H1 (cell line): ENCODE measurements at regions not wholly inside any gene's neighbourhood (a gene's known extent, or its start where the extent isn't known, plus 50 kb on each side); places are given as distances from the start of the nearest gene placed in this dataset.

Experiments used
- CTCF ChIA-PET: fragments of 300-600 bp; sonication (Branson Sonifier 250); formaldehyde crosslinking; loops from one replicate; lab custom pipeline; 2021; ENCODE audit not compliant: partially characterized antibody; lab: Charles Lee
- POLR2A ChIA-PET: fragments of 300-600 bp; sonication (Branson Sonifier 250); formaldehyde crosslinking; loops from one replicate; lab custom pipeline; 2021; ENCODE audit warnings: inconsistent platforms; ENCODE audit not compliant: partially characterized antibody; lab: Charles Lee
- DNase-seq, 2 experiments: peaks; one replicate each; pipeline versions ENCODE4 v3.0.0 to v3.0.0-alpha.2; 2010 to 2022; ENCODE audit warnings: low spot score in 2 of 2, low read depth in 1 of 2, mixed read lengths in 1 of 2
- FAIRE-seq: peaks from 2 replicates; lab custom pipeline; 2011; peaks lifted over from hg19 to GRCh38; lab: Jason Lieb, UNC
- H2AFZ ChIP-seq: 2 replicates; pipeline ENCODE4 v1.8.1; 2012; ENCODE audit warnings: low read length, inconsistent platforms
- H2AK5ac ChIP-seq: 2 replicates; pipeline ENCODE4 v1.6.1; 2013; ENCODE audit warnings: low read depth, low read length
- H2BK120ac ChIP-seq: replicated peaks from 2 replicates; pipeline ENCODE3; 2013; ENCODE audit warnings: low read depth, low read length, inconsistent platforms
- H2BK12ac ChIP-seq: 2 replicates; pipeline ENCODE4 v1.6.1; 2013; ENCODE audit warnings: low read depth, low read length
- H2BK15ac ChIP-seq: 2 replicates; pipeline ENCODE4 v1.6.1; 2013; ENCODE audit warnings: low read length
- H2BK20ac ChIP-seq: 2 replicates; pipeline ENCODE4 v1.6.1; 2013; ENCODE audit warnings: low read length
- H2BK5ac ChIP-seq: 2 replicates; pipeline ENCODE4 v1.6.1; 2013; ENCODE audit warnings: low read depth, low read length
- H3K14ac ChIP-seq: 2 replicates; pipeline ENCODE4 v1.6.1; 2013; ENCODE audit warnings: inconsistent platforms; ENCODE audit not compliant: insufficient read length
- H3K18ac ChIP-seq: 2 replicates; pipeline ENCODE4 v1.6.1; 2013; ENCODE audit warnings: low read length; ENCODE audit errors: extremely low read depth
- H3K23ac ChIP-seq: 2 replicates; pipeline ENCODE4 v1.6.1; 2013; ENCODE audit warnings: inconsistent platforms; ENCODE audit not compliant: insufficient read length
- H3K23me2 ChIP-seq: 2 replicates; pipeline ENCODE4 v1.6.1; 2013; ENCODE audit warnings: low read depth, low read length
- H3K27ac ChIP-seq: 2 replicates; pipeline ENCODE4 v1.6.1; 2011; ENCODE audit warnings: low read depth, low read length, inconsistent platforms
- H3K27me3 ChIP-seq, 4 experiments: replicated peaks in 1 of 4; 1 replicate in 1 of 4; 2 replicates in 3 of 4; pipeline versions ENCODE4 v1.6.1 to v1.8.1; 2011 to 2013; ENCODE audit warnings: low read length in 3 of 4, mild to moderate bottlenecking in 3 of 4, inconsistent platforms in 2 of 4, mixed read lengths in 2 of 4, moderate library complexity in 1 of 4; ENCODE audit not compliant: control insufficient read depth in 3 of 4, insufficient read depth in 3 of 4; ENCODE audit errors: extremely low read depth in 1 of 4
- H3K36me3 ChIP-seq, 4 experiments: 2 replicates each; pipeline versions ENCODE4 v1.6.1 to v1.8.1; 2011 to 2013; ENCODE audit warnings: mild to moderate bottlenecking in 4 of 4, low read length in 3 of 4, moderate library complexity in 2 of 4, control low read depth in 1 of 4, inconsistent platforms in 1 of 4; ENCODE audit not compliant: insufficient read depth in 4 of 4, control insufficient read depth in 2 of 4
- H3K4ac ChIP-seq: replicated peaks from 2 replicates; pipeline ENCODE3; 2013; ENCODE audit warnings: low read length, low read depth, mixed read lengths, inconsistent platforms; ENCODE audit not compliant: insufficient read length
- H3K4me1 ChIP-seq, 4 experiments: replicated peaks in 1 of 4; 1 replicate in 1 of 4; 2 replicates in 3 of 4; pipeline versions ENCODE4 v1.6.1 to v1.8.1; 2011 to 2013; ENCODE audit warnings: low read length in 3 of 4, inconsistent platforms in 2 of 4, mixed read lengths in 1 of 4; ENCODE audit not compliant: insufficient read depth in 4 of 4, control insufficient read depth in 3 of 4
- H3K4me2 ChIP-seq, 2 experiments: 2 replicates each; pipeline versions ENCODE4 v1.6.1 to v1.8.1; 2011 to 2013; ENCODE audit warnings: low read depth in 2 of 2, low read length in 2 of 2, control low read depth in 1 of 2, inconsistent platforms in 1 of 2, mild to moderate bottlenecking in 1 of 2; ENCODE audit not compliant: insufficient read depth in 1 of 2
- H3K4me3 ChIP-seq, 4 experiments: fragments of 200-600, 300-600 bp in 1 of 4; sonication (generic), shearing (Covaris generic), sonication (Bioruptor Twin) in 1 of 4; 2 replicates each; pipeline versions ENCODE4 v1.5.1 to v1.8.1; 2011 to 2016; ENCODE audit warnings: low read length in 4 of 4, low read depth in 3 of 4, control low read depth in 2 of 4, inconsistent platforms in 2 of 4, mild to moderate bottlenecking in 2 of 4, mixed read lengths in 1 of 4, moderate library complexity in 1 of 4; ENCODE audit not compliant: insufficient read depth in 2 of 4; ENCODE audit errors: extremely low read depth in 1 of 4
- H3K56ac ChIP-seq: replicated peaks from 2 replicates; pipeline ENCODE3; 2013; ENCODE audit warnings: low read depth, mild to moderate bottlenecking, mixed read lengths, low read length, inconsistent platforms; ENCODE audit not compliant: insufficient read length
- H3K79me1 ChIP-seq: 2 replicates; pipeline ENCODE4 v1.6.1; 2013; ENCODE audit warnings: low read depth, low read length, control low read depth
- H3K79me2 ChIP-seq, 2 experiments: 2 replicates each; pipeline versions ENCODE4 v1.6.1 to v1.8.1; 2012 to 2013; ENCODE audit warnings: low read length in 2 of 2, mild to moderate bottlenecking in 2 of 2, inconsistent platforms in 1 of 2; ENCODE audit not compliant: insufficient read depth in 2 of 2, control insufficient read depth in 1 of 2
- H3K9ac ChIP-seq, 4 experiments: replicated peaks in 1 of 4; 1 replicate in 1 of 4; 2 replicates in 3 of 4; pipeline versions ENCODE4 v1.6.1 to v1.8.1; 2011 to 2013; ENCODE audit warnings: low read depth in 3 of 4, low read length in 3 of 4, control low read depth in 2 of 4, mild to moderate bottlenecking in 2 of 4, moderate library complexity in 2 of 4, inconsistent platforms in 1 of 4; ENCODE audit errors: extremely low read depth in 1 of 4
- H3K9me3 ChIP-seq, 2 experiments: 2 replicates each; pipeline versions ENCODE4 v1.6.1 to v1.8.1; 2012 to 2013; ENCODE audit warnings: mild to moderate bottlenecking in 2 of 2, moderate library complexity in 2 of 2, control low read depth in 1 of 2, inconsistent platforms in 1 of 2, low read depth in 1 of 2, low read length in 1 of 2, mixed read lengths in 1 of 2; ENCODE audit not compliant: insufficient read depth in 2 of 2
- H4K20me1 ChIP-seq, 2 experiments: replicated peaks in 1 of 2; 2 replicates each; pipeline versions ENCODE3 to v1.8.1; 2011 to 2013; ENCODE audit warnings: inconsistent platforms in 2 of 2, low read length in 2 of 2, mild to moderate bottlenecking in 1 of 2; ENCODE audit not compliant: insufficient read depth in 2 of 2, control insufficient read depth in 1 of 2
- H4K5ac ChIP-seq: 2 replicates; pipeline ENCODE4 v1.6.1; 2013; ENCODE audit warnings: low read length, low read depth, mixed read lengths, inconsistent platforms; ENCODE audit not compliant: insufficient read length
- H4K8ac ChIP-seq: 2 replicates; pipeline ENCODE4 v1.8.0; 2013; ENCODE audit warnings: mild to moderate bottlenecking, moderate library complexity, low read length, inconsistent platforms; ENCODE audit not compliant: insufficient read depth; ENCODE audit errors: extremely low read depth
- H4K91ac ChIP-seq: replicated peaks from 2 replicates; pipeline ENCODE3; 2013; ENCODE audit warnings: low read length, mixed read lengths, inconsistent platforms; ENCODE audit not compliant: insufficient read length
- SP1 ChIP-seq: IDR thresholded peaks from 2 replicates; pipeline ENCODE4 v1.6.1; 2011; ENCODE audit warnings: low read depth, low read length
- WGBS, 2 experiments: shearing (Covaris generic) in 1 of 2; methylation state at CpG; one replicate each; pipeline versions ENCODE4 v1.1.6 to v1.1.7; 2013 to 2015; ENCODE audit warnings: low lambda C conversion rate in 2 of 2, mixed read lengths in 2 of 2, inconsistent platforms in 1 of 2, low coverage in 1 of 2, missing lambda C conversion rate in 1 of 2; ENCODE audit not compliant: insufficient replicate concordance in 2 of 2, insufficient coverage in 1 of 2, insufficient read length in 1 of 2; ENCODE audit errors: extremely low coverage in 1 of 2, missing lambda C conversion rate in 1 of 2; 5-methylcytosine and 5-hydroxymethylcytosine counted together

GRCh38 chr1:112268408-112268807 is 127.6 kb upstream of the CTTNBP2NL start:
- 84% methylated on average over 3 of the region's 3 CpGs; no CpG with 5 or more reads in 1 of the 2 experiments for WGBS, 2 experiments
- no peak overlapping the region for H2BK20ac ChIP-seq
- no peak overlapping the region for H2AFZ ChIP-seq
- no peak overlapping the region for H3K4ac ChIP-seq
- H4K91ac ChIP-seq = no peak overlapping the region
- H2BK5ac ChIP-seq = no peak overlapping the region
- no peaks in the 10 kb centered on the region for H3K4me1 ChIP-seq
- H3K23ac ChIP-seq = no peak overlapping the region
- H3K4me2 ChIP-seq = no peak overlapping the region
- H3K56ac ChIP-seq = no peak overlapping the region
- H4K8ac ChIP-seq = no peak overlapping the region
- H3K23me2 ChIP-seq = no peaks in the 10 kb centered on the region
- H3K9me3 ChIP-seq = no peaks in the 10 kb centered on the region
- FAIRE-seq = no peak
- H3K79me2 ChIP-seq = no peaks in the 10 kb centered on the region
- CTCF ChIA-PET = interaction anchor here (1.3 to 2.3 kb wide), 2 partner anchors 15 to 30 kb away, joined by 5 to 7 read pairs; no protein-coding TSS in a partner anchor
- H3K27ac ChIP-seq = no peak overlapping the region
- TF ChIP-seq SP1 = no peak
- no peak overlapping the region for H4K5ac ChIP-seq
- DNase-seq = no peak
- H3K27me3 ChIP-seq = no peaks in the 10 kb centered on the region; a peak in 2 of 7 replicates
- H3K9ac ChIP-seq = no peak overlapping the region
- H3K36me3 ChIP-seq = no peaks in the 10 kb centered on the region
- POLR2A ChIA-PET = no interaction called here
- H3K14ac ChIP-seq = no peak overlapping the region
- no peak overlapping the region for H3K18ac ChIP-seq
- H3K4me3 ChIP-seq = no peak overlapping the region
- H2BK120ac ChIP-seq = no peak overlapping the region
- no peaks in the 10 kb centered on the region for H3K79me1 ChIP-seq
- H2BK15ac ChIP-seq = no peak overlapping the region
- H2BK12ac ChIP-seq = no peak overlapping the region
- no peaks in the 10 kb centered on the region for H4K20me1 ChIP-seq
- H2AK5ac ChIP-seq = no peak overlapping the region
